ENCODE measurements at regions not wholly inside any gene's neighbourhood (a gene's known extent, or its start where the extent isn't known, plus 50 kb on each side); places are given as distances from the start of the nearest gene placed in this dataset.

GRCh38 chr21:35965699-35966098 is 94.6 kb downstream of the SETD4 start:
- TF ChIP-seq GATA2 (IDR thresholded peaks at IDR 0.05; ENCODE audit: low read depth, low read length), result no peak
- TF ChIP-seq GATA3 (IDR thresholded peaks at IDR 0.05; ENCODE audit: low read depth, low read length), result no peak

Data from SH-SY5Y (cell line).